Ecto neural progenitor cell (in vitro differentiated cells): ENCODE measurements at regions not wholly inside any gene's neighbourhood (a gene's known extent, or its start where the extent isn't known, plus 50 kb on each side); places are given as distances from the start of the nearest gene placed in this dataset.

Experiments
- DNase-seq: peaks from one replicate; pipeline ENCODE4 v3.0.0-alpha.2; 2018; ENCODE audit warnings: low spot score

DNA sequence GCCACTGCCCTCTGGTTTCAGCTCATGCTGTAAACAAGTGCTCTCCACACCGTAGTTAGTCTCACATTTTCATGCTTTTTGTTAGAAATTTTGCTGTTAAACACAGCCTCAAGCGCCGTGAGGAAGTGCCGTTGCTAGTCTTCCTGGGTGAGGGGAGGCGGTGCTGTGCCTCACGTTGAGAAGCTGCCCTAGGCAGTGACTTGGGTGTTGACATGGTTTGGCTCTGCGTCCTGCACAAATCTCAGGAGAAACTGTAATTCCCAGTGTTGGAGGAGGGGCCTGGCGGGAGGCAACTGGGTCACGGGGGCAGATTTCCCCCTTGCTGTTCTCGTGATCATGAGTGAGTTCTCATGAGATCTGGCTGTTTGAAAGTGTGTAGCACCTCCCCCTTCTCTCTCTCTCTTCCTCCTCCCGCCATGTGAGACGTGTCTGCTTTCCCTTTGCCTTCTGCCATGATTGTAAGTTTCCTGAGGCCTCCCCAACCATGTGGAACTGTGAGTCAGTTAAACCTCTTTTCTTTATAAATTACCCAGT is 95.8 kb downstream of the ERMARD start:
- no peak for DNase-seq

DNA sequence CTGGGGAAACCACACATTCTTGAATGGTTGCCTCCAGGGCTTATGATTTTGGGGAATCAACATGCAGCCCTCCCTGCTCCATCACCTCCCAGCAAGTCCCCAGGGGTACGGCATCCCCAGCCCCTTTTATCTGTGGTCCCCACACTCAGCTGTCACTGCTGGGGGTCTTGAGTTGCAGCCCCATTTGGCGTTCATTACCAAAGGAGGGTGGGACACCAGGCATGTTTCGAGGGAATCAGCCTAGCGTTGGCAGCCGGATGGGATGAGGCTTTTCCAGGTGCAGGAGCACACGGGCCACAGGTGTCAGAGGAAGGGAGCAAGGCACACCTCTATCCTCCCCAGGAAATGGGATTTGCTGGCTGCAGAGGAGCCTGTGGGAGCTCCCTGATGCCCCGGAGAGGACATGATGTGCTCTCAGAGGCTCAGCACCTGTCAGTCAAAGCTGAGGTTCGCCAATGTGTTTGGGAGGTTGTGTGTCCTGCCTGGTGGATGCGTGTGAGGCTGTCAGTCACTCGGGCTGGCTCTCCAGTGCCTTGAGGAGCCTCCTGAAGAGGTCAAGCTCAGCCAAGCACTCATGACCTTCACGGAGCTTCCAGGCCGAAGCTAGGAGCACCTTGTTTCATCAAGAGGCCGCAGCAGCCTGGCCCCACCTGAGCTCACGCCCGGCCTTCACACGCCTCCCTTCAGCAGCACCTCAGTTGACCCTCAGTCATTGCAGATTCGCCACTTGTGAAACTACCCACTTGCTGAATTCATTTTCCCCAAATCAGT is 95.0 kb downstream of the ERMARD start:
- DNase-seq, result no peak

- no peak for DNase-seq
Measured at GRCh38 chr6:169845426-169846285, 94.2 kb downstream of the ERMARD start.

DNA sequence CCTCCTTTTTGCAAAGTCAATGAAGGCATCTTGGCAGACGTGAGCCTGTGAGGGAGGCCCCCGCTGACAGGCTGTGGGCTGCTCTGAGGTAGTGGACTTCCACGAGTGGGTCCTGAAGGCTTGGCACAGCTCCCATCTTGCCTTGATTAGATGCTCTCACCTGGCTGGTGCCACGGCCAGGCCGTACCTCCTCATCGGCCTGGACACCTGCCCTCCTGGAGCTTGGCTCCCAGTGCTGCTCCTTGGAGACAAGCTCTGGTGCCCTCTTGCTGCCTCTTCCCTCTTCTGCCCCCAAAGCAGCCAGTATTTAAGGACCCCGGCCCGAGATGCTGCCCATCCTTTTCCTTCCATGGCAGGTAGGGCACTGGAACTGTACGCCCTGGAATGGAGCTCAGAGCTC is 93.5 kb downstream of the ERMARD start:
- DNase-seq, result no peak

DNA sequence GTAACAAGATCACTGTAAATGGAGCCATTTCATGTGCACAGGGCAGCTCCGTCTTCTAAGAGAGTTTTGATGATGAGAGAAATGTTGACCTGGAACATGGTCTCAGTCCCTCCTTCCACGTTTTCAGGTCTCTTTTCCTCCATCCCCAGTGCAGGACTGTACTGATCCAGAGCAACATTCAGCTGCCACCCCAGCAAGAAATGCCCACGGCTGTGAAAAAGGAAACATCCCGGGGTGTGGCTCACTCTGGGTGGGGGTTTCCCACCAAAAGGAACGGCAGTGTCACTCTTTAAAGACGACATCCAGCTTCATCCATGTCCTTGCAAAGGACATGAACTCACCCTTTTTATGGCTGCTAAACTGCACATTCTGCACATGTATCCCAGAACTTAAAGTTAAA is 92.6 kb downstream of the ERMARD start:
- DNase-seq, result no peak

DNA sequence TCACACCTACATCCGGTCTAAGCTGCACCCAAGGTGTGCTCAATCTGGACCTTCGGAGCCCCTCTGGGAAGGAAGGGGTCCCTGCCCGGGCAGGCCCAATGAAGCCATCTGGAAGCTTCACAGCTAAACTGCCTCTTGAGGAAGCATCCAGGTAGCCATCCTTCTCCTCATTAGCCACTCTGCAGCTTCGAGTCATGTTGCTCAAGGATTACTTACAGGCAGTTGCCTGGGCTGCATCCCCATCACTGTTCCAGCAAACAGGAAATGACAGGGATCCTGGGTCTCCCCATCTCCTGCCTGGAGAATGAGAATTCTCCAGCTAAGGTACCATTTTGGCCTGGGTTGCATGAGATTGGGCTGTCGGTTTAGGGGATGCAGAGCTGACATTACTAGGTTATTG is 91.7 kb downstream of the ERMARD start:
- DNase-seq, result peak; percentile 26

- no peak for DNase-seq
Measured at GRCh38 chr6:169841907-169842606, 90.6 kb downstream of the ERMARD start.

GRCh38 chr6:169841251-169841650 is 89.8 kb downstream of the ERMARD start:
- DNase-seq, result peak; percentile 27

DNA sequence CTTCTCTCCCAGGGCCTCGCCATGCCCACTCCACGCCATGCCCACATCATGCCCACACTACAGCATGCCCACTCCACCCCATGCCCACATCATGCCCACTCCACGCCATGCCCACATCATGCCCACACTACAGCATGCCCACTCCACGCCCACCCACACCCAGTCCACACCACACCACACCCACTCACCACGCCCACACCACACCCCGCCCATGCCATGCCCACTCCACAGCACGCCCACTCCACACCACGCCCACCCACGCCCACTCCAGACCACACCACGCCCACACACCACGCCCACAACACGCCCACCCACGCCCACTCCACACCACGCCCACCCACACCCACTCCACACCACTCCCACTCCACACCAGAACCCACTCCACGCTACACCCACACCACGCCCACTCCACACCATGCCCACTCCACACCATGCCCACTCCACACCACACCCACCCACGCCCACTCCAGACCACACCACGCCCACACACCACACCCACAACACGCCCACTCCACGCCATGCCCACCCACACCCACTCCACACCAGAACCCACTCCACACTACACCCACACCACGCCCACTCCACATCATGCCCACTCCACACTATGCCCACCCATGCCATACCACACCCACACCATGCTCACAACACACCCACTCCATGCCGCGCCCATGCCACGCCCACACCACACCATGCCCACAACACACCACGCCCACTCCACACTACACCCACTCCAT is 88.6 kb downstream of the ERMARD start:
- DNase-seq, result no peak

- no peak for DNase-seq
Measured at GRCh38 chr6:169839493-169839892, 88.1 kb downstream of the ERMARD start.

DNA sequence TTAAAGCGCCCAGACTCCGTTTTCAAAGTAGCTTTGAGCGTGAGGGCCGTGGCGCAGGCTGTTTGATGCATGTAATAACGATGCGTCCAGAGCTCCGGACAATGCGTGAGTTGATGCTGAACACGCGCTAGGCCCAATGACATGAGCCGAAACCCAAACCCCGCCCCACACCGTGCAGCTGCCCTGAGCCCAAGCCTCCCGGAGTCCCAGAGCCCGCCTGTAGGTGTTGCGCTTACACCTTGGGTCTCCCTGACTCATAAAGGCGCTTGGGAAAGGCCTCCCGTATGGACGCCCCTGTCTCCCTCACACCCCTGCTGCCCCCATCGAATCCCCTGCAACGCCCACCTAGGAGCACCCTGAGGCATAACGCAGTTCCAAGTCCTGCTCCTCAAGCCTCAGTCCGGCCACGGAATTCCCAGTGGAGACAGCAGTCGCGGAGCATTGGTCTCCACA is 87.6 kb downstream of the ERMARD start:
- no peak for DNase-seq

- no peak for DNase-seq
Measured at GRCh38 chr6:169838346-169839028, 87.1 kb downstream of the ERMARD start.

- no peak for DNase-seq
Measured at GRCh38 chr6:169837529-169838250, 86.3 kb downstream of the ERMARD start.

DNA sequence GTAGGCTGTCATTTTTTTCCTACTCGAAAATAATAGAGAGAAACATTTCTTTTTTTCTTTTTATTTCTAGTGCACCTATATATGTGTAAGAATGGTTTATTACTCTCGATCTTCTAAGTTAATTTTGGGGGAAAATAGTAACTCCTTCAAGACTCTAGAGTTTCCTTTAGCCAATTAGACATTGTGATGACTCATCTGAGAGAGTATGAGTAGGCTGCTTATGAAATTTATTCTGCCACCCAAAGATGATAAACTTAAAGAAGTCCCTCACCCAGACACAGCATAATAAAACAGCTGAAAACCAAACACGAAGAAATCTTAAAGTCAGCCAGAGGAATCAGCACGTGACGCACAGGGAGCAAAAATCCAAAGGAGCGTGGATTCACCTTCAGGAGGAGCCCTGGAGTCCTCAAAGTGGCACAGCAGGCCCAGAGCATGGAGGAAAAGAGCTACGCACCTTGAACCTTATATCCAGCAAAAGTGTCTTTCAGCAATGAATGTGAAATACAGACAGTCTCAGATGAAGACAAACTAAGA is 81.9 kb downstream of the ERMARD start:
- DNase-seq, result no peak

- DNase-seq, result no peak
Measured at GRCh38 chr6:169832247-169832948, 81.0 kb downstream of the ERMARD start.

GRCh38 chr6:169831450-169832246 is 80.2 kb downstream of the ERMARD start:
- peak; percentile 94 for DNase-seq
